GM19035 (cell line): ENCODE measurements at regions not wholly inside any gene's neighbourhood (a gene's known extent, or its start where the extent isn't known, plus 50 kb on each side); places are given as distances from the start of the nearest gene placed in this dataset.
"Not testable (repeated sequence)": the region's sequence is repeated elsewhere in the genome, so short reads cannot be mapped to it uniquely, and the experiment has no call there.

Experiments
- ATAC-seq: cut with Tn5 transposase; IDR thresholded peaks from one replicate; pipeline ENCODE4 v1.9.1; 2021; ENCODE audit not compliant: unreplicated experiment

GRCh38 chr6:141884850-141885249, 247.9 kb upstream of the GJE1 start:
- ATAC-seq: no peak

DNA sequence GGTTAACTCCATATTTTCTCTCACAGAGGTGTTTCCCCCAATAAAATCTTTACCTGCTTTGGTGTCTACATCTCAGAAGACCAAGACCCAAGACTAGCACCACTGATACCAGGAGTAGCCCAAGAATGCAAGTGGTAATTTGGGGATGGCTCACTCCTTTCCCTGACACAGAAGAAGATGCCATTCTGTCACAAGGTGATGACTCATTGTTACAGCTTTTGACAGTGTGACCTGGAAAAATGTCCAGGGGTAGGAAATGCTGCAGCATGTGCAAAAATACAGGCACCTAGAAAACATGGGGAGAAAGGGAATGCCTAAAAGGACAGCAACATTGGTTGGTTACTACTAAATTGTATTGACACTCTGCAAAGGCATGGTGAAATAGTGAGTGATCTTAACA, 254.0 kb upstream of the GJE1 start:
- no peak for ATAC-seq

DNA sequence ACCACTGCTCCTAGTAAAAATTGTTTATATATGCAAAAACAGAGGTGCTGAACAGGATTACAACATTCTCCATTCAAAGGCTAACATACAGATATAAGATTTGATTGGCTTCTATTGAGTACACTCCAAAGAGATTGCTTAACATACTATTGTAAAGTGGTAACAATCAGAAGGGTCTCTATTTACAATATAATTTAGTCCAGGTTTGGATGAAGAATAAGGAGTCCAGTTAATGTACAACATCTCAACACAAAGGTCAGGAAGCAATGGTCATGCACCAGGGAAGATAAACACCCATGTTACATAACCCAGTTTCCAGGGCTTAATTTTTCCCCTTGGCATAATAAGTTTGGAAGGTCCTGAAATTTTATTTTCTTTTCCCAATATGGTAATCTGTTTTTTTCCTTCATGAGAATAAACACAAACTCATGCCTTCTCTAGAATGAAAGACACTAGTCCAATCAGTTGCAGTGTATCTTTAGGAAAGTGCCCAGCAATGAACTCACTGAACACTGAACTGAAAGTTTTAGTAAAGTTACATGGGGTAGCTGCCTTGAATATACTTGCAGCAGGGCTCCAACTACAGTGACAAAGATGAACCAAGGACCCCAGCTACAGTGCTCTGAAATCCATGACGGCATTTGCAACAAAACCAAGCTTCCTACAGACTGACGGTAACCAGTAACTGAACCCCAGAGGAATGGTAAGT, 255.3 kb upstream of the GJE1 start:
- no peak for ATAC-seq

- no peak for ATAC-seq
Measured at GRCh38 chr6:141874930-141875602, 257.7 kb upstream of the GJE1 start.

DNA sequence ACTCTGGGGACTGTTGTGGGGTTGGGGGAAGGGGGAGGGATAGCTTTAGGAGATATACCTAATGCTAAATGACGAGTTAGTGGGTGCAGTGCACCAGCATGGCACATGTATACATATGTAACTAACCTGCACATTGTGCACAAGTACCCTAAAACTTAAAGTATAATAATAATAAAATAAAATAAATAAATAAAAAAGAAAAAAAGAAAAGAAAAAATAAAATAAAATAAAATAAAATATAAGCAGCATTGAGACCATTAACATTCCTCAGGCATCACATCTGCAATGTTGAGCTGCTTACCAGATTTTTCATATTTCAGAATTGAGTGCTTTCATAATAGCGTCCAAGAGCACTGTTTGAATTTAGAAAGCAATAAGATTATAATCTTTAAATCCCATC, 263.2 kb upstream of the GJE1 start:
- ATAC-seq: not testable (repeated sequence)

DNA sequence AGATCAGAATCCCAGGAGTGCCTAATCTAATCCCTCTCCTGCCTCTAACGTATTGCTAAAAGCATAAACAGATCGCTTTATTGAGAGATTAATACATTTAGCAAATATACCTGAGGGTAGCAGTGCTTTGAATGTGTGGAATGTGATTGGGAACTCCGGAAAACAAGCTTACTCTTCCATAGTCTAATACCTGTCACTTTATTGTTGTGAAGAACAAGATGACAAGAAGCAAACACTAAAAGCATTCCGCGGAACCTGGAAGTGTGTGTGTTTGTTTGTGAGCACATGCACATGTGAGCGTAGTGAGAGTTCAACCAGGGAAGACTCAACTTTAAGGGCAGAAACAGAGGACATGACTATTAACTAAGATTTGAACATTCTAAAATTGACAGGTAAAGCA, 265.0 kb upstream of the GJE1 start:
- no peak for ATAC-seq

DNA sequence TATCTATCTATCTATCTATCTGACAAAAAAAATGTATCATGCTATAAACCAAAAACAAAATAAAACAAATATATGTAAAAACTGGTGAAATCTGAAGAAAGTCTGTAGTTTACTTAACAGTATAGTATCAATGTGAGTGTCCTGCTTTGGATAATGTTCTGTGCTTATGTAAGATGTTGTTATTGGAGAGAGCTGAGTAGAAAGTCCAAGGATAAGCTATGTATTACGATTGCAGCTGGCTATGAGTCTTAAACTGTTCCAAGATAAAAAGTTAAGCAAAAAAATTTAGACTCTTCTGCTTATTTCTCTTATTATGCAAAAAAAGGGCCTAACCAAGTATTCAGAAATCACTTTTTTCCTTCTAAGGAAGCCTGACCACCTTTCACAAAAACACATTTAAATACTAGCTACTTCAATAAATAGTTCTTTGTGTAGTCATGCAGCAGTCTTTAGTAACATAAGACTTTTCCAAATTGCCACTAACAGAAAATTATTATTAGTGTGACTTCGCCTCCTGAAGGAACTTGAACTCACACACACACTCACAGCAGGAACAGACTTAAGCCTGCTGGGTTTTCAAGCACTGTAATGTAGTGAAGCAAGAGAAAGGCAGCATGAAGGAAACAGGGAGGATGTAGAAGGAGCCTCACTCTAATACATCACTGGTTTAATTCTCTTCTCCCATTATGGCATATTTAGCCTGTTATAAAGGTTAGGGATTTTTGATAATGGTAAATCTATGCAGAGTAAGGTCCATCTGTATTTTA, 265.8 kb upstream of the GJE1 start:
- ATAC-seq: no peak

DNA sequence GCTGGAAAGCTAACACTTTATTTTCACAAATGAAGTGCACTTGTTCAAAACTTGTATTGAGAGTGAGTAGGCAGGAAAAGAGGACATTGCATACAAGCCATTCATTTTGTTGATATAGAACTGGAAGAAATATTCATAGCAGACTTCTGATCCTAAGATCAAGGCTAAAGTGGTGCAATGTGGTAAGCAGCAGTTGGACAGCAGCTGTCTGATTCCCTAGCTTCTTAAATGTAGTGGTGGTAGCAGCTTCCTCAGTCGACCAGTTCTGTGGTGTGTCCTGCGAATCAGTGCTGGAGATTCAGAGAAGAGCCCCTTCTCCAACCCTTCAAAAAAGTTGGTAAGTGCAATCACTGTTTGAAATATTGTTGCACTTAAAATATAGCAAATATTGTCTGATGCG, 281.7 kb upstream of the GJE1 start:
- ATAC-seq: no peak

DNA sequence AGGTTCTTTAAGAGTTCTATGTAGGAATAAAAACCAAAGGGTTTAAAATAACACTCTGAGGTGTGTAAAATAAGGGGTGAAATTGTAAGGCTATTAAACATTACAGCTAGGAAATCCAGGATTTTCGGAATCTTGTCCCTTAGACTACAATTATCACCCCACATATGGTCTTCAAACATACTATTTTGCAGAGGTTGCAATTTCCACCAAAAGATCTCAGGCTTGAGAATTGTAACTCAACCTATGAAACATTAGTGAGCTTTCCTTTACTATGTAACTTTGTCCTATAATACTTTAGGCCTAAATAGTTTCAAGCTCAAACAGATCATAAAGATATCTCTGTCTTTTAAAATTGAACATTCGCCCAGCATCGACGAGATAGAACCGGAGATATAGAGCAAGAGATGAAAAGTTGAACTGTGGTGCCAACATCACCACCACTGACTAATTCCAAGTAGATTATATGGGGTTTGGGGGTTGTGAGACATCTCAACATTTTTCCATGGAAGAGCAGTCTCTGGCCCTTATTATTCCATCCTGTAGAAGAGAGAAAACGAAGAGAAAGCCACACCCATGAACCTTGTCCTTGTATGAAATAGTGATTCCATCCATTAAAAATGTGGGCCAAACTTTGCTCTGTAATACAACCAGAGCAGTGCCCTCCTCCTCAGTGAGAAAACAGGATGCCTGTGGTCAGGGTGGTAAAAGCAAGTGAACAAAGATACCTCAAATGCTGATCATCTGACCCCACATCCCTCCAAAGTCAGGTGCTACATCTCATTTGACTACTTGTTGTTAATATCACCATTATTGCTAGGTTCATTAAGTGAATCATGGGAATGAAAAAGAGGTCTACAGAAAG, 284.5 kb upstream of the GJE1 start:
- no peak for ATAC-seq

DNA sequence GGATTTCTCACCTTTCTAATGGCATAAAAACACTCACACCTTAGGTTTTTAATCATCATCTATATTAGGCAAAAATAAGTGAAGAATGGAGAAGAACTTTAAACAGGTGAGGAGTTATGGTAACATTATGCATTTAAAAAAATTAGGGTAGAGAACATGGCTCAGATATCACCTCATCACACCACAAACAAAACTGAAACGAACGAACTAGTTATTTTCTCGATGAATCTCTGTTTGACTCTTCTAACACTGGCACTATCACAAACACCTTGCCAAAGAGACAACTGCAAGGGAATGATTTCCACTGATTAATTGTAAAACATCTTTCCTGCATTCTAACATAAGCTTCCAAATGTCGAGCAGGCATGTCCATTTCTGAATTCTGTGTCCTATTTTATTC, 286.1 kb upstream of the GJE1 start:
- no peak for ATAC-seq

DNA sequence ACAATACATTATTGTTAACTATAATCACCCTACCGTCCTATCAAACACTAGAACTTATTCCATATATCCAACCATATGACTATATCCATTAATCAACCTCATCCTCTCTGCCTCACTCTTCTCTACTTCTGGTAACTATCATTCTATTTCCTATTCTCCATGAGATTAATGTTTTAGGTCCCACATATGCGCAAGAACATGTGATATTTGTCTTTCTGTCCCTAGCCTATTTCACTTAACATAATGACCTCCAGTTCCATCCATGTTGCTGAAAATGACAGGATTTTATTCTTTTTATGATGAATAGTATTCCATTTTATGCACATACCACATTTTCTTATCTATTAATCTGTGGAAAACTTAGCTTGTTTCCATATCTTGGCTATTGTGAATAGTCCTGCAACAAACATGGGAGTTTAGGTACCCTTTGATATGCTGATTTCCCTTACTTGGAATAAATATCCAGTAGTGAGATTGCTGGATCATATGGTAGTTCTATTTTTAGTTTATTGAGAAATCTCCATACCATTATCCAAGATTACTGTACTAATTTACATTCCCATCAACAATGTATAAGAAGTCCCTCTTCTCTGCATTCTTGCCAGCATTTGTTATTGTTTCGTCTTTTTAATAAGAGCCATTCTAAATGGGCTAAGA, 289.4 kb upstream of the GJE1 start:
- no peak for ATAC-seq

- ATAC-seq: no peak
Measured at GRCh38 chr6:141833001-141833655, 299.6 kb upstream of the GJE1 start.

GRCh38 chr6:141830530-141830929, 302.2 kb upstream of the GJE1 start:
- no peak for ATAC-seq

- no peak for ATAC-seq
Measured at GRCh38 chr6:141829566-141830360, 303.0 kb upstream of the GJE1 start.

GRCh38 chr6:141824350-141824749, 308.4 kb upstream of the GJE1 start:
- ATAC-seq: no peak

- ATAC-seq: not testable (repeated sequence)
Measured at GRCh38 chr6:141815039-141815438, 317.7 kb upstream of the GJE1 start.

DNA sequence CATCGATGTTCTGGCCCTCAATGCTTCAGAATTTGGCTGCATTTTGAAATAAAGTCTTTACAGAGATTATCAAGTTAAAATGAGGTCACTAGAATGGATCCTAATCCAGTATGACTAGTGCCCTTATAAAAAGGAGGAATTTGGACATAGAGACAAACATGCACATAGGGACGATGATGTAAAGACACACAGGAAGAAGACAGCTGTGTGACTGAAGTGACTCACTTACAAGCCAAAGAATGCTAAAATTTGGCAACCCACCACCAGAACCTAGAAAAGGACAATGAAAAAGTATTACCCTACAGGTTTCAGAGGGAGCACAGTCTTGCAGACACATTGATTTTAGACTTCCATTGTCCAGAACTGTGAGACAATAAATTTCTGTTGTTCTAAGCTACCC, 322.8 kb upstream of the GJE1 start:
- ATAC-seq: no peak

DNA sequence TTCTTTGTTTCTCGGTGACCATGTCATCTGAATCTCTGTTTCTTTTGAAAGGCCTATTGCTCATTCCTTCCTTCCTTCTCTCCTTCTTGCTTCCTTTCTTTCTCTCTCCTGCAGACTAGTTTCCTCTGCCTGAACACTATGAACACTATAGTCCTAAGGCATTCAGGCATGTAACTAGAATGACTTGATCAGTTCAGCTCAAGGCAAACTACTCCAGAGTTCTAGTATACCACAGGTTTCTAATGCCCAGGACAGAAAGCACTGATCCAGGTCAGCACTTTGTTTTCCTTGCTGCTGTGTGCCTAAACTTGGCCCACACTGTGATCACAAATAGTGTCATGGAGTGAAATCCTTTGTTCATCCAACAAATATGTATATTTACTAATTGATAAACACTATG, 324.1 kb upstream of the GJE1 start:
- ATAC-seq: no peak

- ATAC-seq: not testable (repeated sequence)
Measured at GRCh38 chr6:141800973-141801372, 331.8 kb upstream of the GJE1 start.
